Neural cell (in vitro differentiated cells): ENCODE measurements at regions not wholly inside any gene's neighbourhood (a gene's known extent, or its start where the extent isn't known, plus 50 kb on each side); places are given as distances from the start of the nearest gene placed in this dataset.

Experiments used
- H2AFZ ChIP-seq: fragments of 200-600, 300-800 bp; sonication (generic), shearing (Covaris generic); 2 replicates; pipeline ENCODE4 v1.6.0; 2014; ENCODE audit warnings: low read depth, mild to moderate bottlenecking, antibody characterized with exemption, low read length, moderate library complexity
- H3F3A ChIP-seq: fragments of 200-600 bp; shearing (Covaris generic); 2 replicates; pipeline ENCODE4 v1.6.1; 2016; ENCODE audit warnings: mild to moderate bottlenecking, moderate library complexity, mixed read lengths, antibody characterized with exemption, low read length; ENCODE audit not compliant: insufficient read depth, poor library complexity, severe bottlenecking
- H3K27ac ChIP-seq: fragments of 200-600, 300-800 bp; sonication (generic), shearing (Covaris generic); 2 replicates; pipeline ENCODE4 v1.5.1; 2014; ENCODE audit warnings: mild to moderate bottlenecking, low read length, moderate library complexity
- H3K27me3 ChIP-seq: fragments of 300-800, 200-600 bp; sonication (generic), shearing (Covaris generic); 2 replicates; pipeline ENCODE4 v1.6.0; 2014; ENCODE audit warnings: mild to moderate bottlenecking, low read depth, low read length, moderate library complexity; ENCODE audit not compliant: insufficient read depth
- H3K36me3 ChIP-seq: fragments of 300-800, 200-600 bp; sonication (generic), shearing (Covaris generic); 2 replicates; pipeline ENCODE4 v1.5.1; 2014; ENCODE audit warnings: mild to moderate bottlenecking, antibody characterized with exemption, low read length, moderate library complexity; ENCODE audit not compliant: insufficient read depth
- H3K4me2 ChIP-seq: fragments of 300-800, 200-600 bp; sonication (generic), shearing (Covaris generic); 2 replicates; pipeline ENCODE4 v1.6.0; 2014; ENCODE audit warnings: mild to moderate bottlenecking, low read length
- H3K4me3 ChIP-seq: fragments of 300-800, 200-600 bp; sonication (generic), shearing (Covaris generic); 2 replicates; pipeline ENCODE4 v1.5.1; 2014; ENCODE audit warnings: mild to moderate bottlenecking, low read length, moderate library complexity
- H3K79me2 ChIP-seq: fragments of 200-600 bp; shearing (Covaris generic); replicated peaks from 2 replicates; pipeline ENCODE4 v1.6.0; 2014; ENCODE audit warnings: mild to moderate bottlenecking, low read length, moderate library complexity; ENCODE audit not compliant: insufficient read depth
- H3K9ac ChIP-seq: fragments of 300-800, 200-600 bp; sonication (generic), shearing (Covaris generic); 2 replicates; pipeline ENCODE4 v1.6.1; 2016; ENCODE audit warnings: mild to moderate bottlenecking, low read length, mixed read lengths
- H3K9me2 ChIP-seq: fragments of 200-600 bp; shearing (Covaris generic); 2 replicates; pipeline ENCODE4 v1.6.1; 2016; ENCODE audit warnings: mild to moderate bottlenecking, low read length, mixed read lengths; ENCODE audit not compliant: insufficient read depth
- H3K9me3 ChIP-seq: fragments of 200-600, 300-800 bp; sonication (generic), shearing (Covaris generic); 2 replicates; pipeline ENCODE4 v1.6.1; 2016; ENCODE audit warnings: mild to moderate bottlenecking, mixed run types, low read length, moderate library complexity, mixed read lengths
- H4K20me1 ChIP-seq: fragments of 200-600 bp; shearing (Covaris generic); 2 replicates; pipeline ENCODE4 v1.6.1; 2016; ENCODE audit warnings: mild to moderate bottlenecking, mixed run types; ENCODE audit not compliant: insufficient read depth
- CTCF ChIP-seq: fragments of 450-650 bp; IDR thresholded peaks from 2 replicates; pipeline ENCODE4 v1.5.1; 2014; ENCODE audit warnings: antibody characterized with exemption, mild to moderate bottlenecking, moderate library complexity; ENCODE audit not compliant: poor library complexity, severe bottlenecking
- EP300 ChIP-seq: fragments of 450-650 bp; conservative IDR thresholded peaks from 2 replicates; pipeline ENCODE4 v1.6.1; 2014; ENCODE audit warnings: antibody characterized with exemption, mild to moderate bottlenecking, moderate library complexity; ENCODE audit not compliant: poor library complexity, severe bottlenecking
- EZH2 ChIP-seq: fragments of 200-600, 300-800 bp; shearing (Covaris generic), sonication (generic); IDR thresholded peaks from 2 replicates; pipeline ENCODE4 v1.6.1; 2014; ENCODE audit warnings: antibody characterized with exemption, low read length, borderline replicate concordance, mild to moderate bottlenecking; ENCODE audit not compliant: insufficient read depth, poor library complexity, severe bottlenecking
- MXI1 ChIP-seq: fragments of 450-650 bp; conservative IDR thresholded peaks from 2 replicates; pipeline ENCODE4 v1.6.1; 2014; ENCODE audit warnings: antibody characterized with exemption, mild to moderate bottlenecking; ENCODE audit not compliant: poor library complexity, severe bottlenecking
- POLR2AphosphoS5 ChIP-seq: IDR thresholded peaks from 2 replicates; pipeline ENCODE4 v1.6.1; 2012
- RAD21 ChIP-seq: fragments of 450-650 bp; conservative IDR thresholded peaks from 2 replicates; pipeline ENCODE4 v1.6.1; 2014; ENCODE audit warnings: antibody characterized with exemption, mild to moderate bottlenecking, moderate library complexity
- REST ChIP-seq: IDR thresholded peaks from 2 replicates; pipeline ENCODE4 v1.6.1; 2012; ENCODE audit warnings: borderline replicate concordance
- SMC3 ChIP-seq: fragments of 450-650 bp; conservative IDR thresholded peaks from 2 replicates; pipeline ENCODE4 v1.6.1; 2014; ENCODE audit warnings: antibody characterized with exemption, mild to moderate bottlenecking, moderate library complexity; ENCODE audit not compliant: poor library complexity
- TAF1 ChIP-seq: IDR thresholded peaks from 2 replicates; pipeline ENCODE4 v1.6.1; 2012; ENCODE audit warnings: low read depth

- Histone ChIP-seq H3K27me3 (no peaks in the 10 kb centered on the region), H2AFZ (no peak overlapping the region), H3K79me2 (no peaks in the 10 kb centered on the region), H3K36me3 (no peaks in the 10 kb centered on the region), H3F3A (no peaks in the 10 kb centered on the region), H3K9me3 (peaks cover under 1% of the 10 kb centered on the region), H3K4me3 (no peak overlapping the region), H3K4me2 (no peak overlapping the region), H3K9ac (no peak overlapping the region), H4K20me1 (no peaks in the 10 kb centered on the region), H3K27ac (no peak overlapping the region), H3K9me2 (no peaks in the 10 kb centered on the region)
- TF ChIP-seq SMC3 (no peak), REST (no peak), MXI1 (no peak), EZH2 (no peak), TAF1 (no peak)
Measured at GRCh38 chr22:47357086-47357485, 594.6 kb downstream of the TBC1D22A start.

GRCh38 chr22:47356511-47357011 lies 594.1 kb downstream of the TBC1D22A start:
- no peak overlapping the region for H3K4me3 ChIP-seq
- no peak overlapping the region for H3K9ac ChIP-seq
- H3F3A ChIP-seq: no peaks in the 10 kb centered on the region
- no peak overlapping the region for H3K4me2 ChIP-seq
- H4K20me1 ChIP-seq: no peaks in the 10 kb centered on the region
- no peak for TF ChIP-seq CTCF
- TF ChIP-seq RAD21: no peak
- no peak overlapping the region for H2AFZ ChIP-seq
- H3K27me3 ChIP-seq: no peaks in the 10 kb centered on the region
- H3K79me2 ChIP-seq: no peaks in the 10 kb centered on the region
- H3K36me3 ChIP-seq: no peaks in the 10 kb centered on the region
- H3K9me2 ChIP-seq: no peaks in the 10 kb centered on the region
- H3K27ac ChIP-seq: no peak overlapping the region
- peaks cover 5% of the 10 kb centered on the region for H3K9me3 ChIP-seq

- Histone ChIP-seq H2AFZ (no peak overlapping the region), H3K36me3 (no peaks in the 10 kb centered on the region), H3K9me3 (peaks cover 5% of the 10 kb centered on the region)
Measured at GRCh38 chr22:47355776-47356510, 593.5 kb downstream of the TBC1D22A start.

More at GRCh38 chr22:47355776-47356510, 593.5 kb downstream of the TBC1D22A start:
- Histone ChIP-seq H3F3A (no peaks in the 10 kb centered on the region), H4K20me1 (no peaks in the 10 kb centered on the region), H3K27me3 (no peaks in the 10 kb centered on the region), H3K27ac (no peak overlapping the region), H3K4me2 (no peak overlapping the region), H3K4me3 (no peak overlapping the region), H3K79me2 (no peaks in the 10 kb centered on the region), H3K9ac (no peak overlapping the region), H3K9me2 (no peaks in the 10 kb centered on the region)
- TF ChIP-seq SMC3 (no peak), EP300 (no peak), POLR2AphosphoS5 (no peak), TAF1 (no peak), CTCF (no peak), EZH2 (no peak), RAD21 (no peak), REST (no peak), MXI1 (no peak)
